Liver (tissue), 7 donors: ENCODE measurements at regions not wholly inside any gene's neighbourhood (a gene's known extent, or its start where the extent isn't known, plus 50 kb on each side); places are given as distances from the start of the nearest gene placed in this dataset.
"Not testable (repeated sequence)": the region's sequence is repeated elsewhere in the genome, so short reads cannot be mapped to it uniquely, and the experiment has no call there.

Source experiments
- DNase-seq: peaks from one replicate; pipeline ENCODE4 v3.0.0-alpha.2; 2017; ENCODE audit warnings: low spot score
- H3K27ac ChIP-seq, 2 donors: one replicate each; pipeline ENCODE4 v1.7.0; 2013; ENCODE audit warnings: inconsistent platforms in 2 of 2, low read length in 2 of 2, control low read depth in 1 of 2, low read depth in 1 of 2, mild to moderate bottlenecking in 1 of 2
- H3K27me3 ChIP-seq, 4 donors: one replicate each; pipeline versions ENCODE4 v1.6.1 to v1.7.0; 2013; ENCODE audit warnings: low read length in 3 of 4, inconsistent platforms in 1 of 4, mild to moderate bottlenecking in 1 of 4, moderate library complexity in 1 of 4; ENCODE audit not compliant: control insufficient read depth in 4 of 4, insufficient read depth in 4 of 4
- H3K36me3 ChIP-seq, 4 donors: one replicate each; pipeline versions ENCODE4 v1.6.1 to v1.7.0; 2013; ENCODE audit warnings: low read length in 3 of 4, mild to moderate bottlenecking in 3 of 4, low read depth in 1 of 4, moderate library complexity in 1 of 4; ENCODE audit not compliant: control insufficient read depth in 4 of 4, insufficient read depth in 3 of 4
- H3K4me1 ChIP-seq, 4 donors: one replicate each; pipeline versions ENCODE4 v1.6.1 to v1.7.0; 2013; ENCODE audit warnings: low read length in 3 of 4, mild to moderate bottlenecking in 3 of 4, moderate library complexity in 1 of 4; ENCODE audit not compliant: control insufficient read depth in 4 of 4, insufficient read depth in 4 of 4
- H3K4me3 ChIP-seq, 3 donors: one replicate each; pipeline versions ENCODE4 v1.6.1 to v1.7.0; 2013; ENCODE audit warnings: low read length in 3 of 3, control low read depth in 1 of 3, low read depth in 1 of 3, mild to moderate bottlenecking in 1 of 3
- H3K9ac ChIP-seq, 2 donors: one replicate each; pipeline ENCODE4 v1.7.0; 2013; ENCODE audit warnings: low read length in 2 of 2, mild to moderate bottlenecking in 2 of 2, moderate library complexity in 2 of 2, control low read depth in 1 of 2, low read depth in 1 of 2
- H3K9me3 ChIP-seq, 4 donors: one replicate each; pipeline versions ENCODE4 v1.6.1 to v1.7.0; 2013; ENCODE audit warnings: low read length in 3 of 4; ENCODE audit not compliant: control insufficient read depth in 4 of 4
- ATF3 ChIP-seq: IDR thresholded peaks from 2 replicates; pipeline ENCODE4 v1.6.1; 2016; ENCODE audit warnings: antibody characterized with exemption
- EGR1 ChIP-seq, 2 donors: IDR thresholded peaks; 2 replicates each; pipeline ENCODE4 v1.6.1; 2016 to 2018; ENCODE audit warnings: antibody characterized with exemption in 2 of 2, low read depth in 2 of 2
- FOXA1 ChIP-seq: IDR thresholded peaks from 2 replicates; pipeline ENCODE4 v1.6.1; 2016; ENCODE audit warnings: antibody characterized with exemption
- FOXA2 ChIP-seq: IDR thresholded peaks from 2 replicates; pipeline ENCODE4 v1.6.1; 2016; ENCODE audit warnings: antibody characterized with exemption
- HNF4A ChIP-seq, 2 donors: conservative IDR thresholded peaks; 2 replicates each; pipeline ENCODE4 v1.6.1; 2016; ENCODE audit warnings: antibody characterized with exemption in 2 of 2, mild to moderate bottlenecking in 2 of 2
- HNF4G ChIP-seq: IDR thresholded peaks from 2 replicates; pipeline ENCODE4 v1.6.1; 2016; ENCODE audit warnings: antibody characterized with exemption
- MAX ChIP-seq: IDR thresholded peaks from 2 replicates; pipeline ENCODE4 v1.6.1; 2016; ENCODE audit warnings: antibody characterized with exemption
- NR2F2 ChIP-seq: IDR thresholded peaks from 2 replicates; pipeline ENCODE4 v1.6.1; 2016; ENCODE audit warnings: antibody characterized with exemption
- RAD21 ChIP-seq, 2 donors: IDR thresholded peaks; 2 replicates each; pipeline ENCODE4 v1.6.1; 2016; ENCODE audit warnings: antibody characterized with exemption in 2 of 2, mild to moderate bottlenecking in 2 of 2
- REST ChIP-seq: IDR thresholded peaks from 2 replicates; pipeline ENCODE4 v1.6.1; 2016; ENCODE audit warnings: antibody characterized with exemption, mild to moderate bottlenecking
- RXRA ChIP-seq, 2 donors: IDR thresholded peaks; 2 replicates each; pipeline ENCODE4 v1.6.1; 2017 to 2018; ENCODE audit warnings: antibody characterized with exemption in 2 of 2, mild to moderate bottlenecking in 1 of 2
- SP1 ChIP-seq: IDR thresholded peaks from 2 replicates; pipeline ENCODE4 v1.6.1; 2018; ENCODE audit warnings: antibody characterized with exemption, mild to moderate bottlenecking
- TAF1 ChIP-seq: conservative IDR thresholded peaks from 2 replicates; pipeline ENCODE4 v1.6.1; 2016; ENCODE audit warnings: antibody characterized with exemption, mild to moderate bottlenecking
- YY1 ChIP-seq: IDR thresholded peaks from 2 replicates; pipeline ENCODE4 v1.6.1; 2016; ENCODE audit warnings: antibody characterized with exemption, mild to moderate bottlenecking
- ZBTB33 ChIP-seq: IDR thresholded peaks from 2 replicates; pipeline ENCODE4 v1.6.1; 2016; ENCODE audit warnings: antibody characterized with exemption
- WGBS: extraction: QIAGEN DNeasy Blood & Tissue Kit; methylation state at CpG from one replicate; pipeline ENCODE4 v1.1.7; 2013; 5-methylcytosine and 5-hydroxymethylcytosine counted together
- donor health status: healthy.
- donor health status: healthy.
- donor health status: healthy.
- donor health status: healthy.

GRCh38 chr7:104063797-104064196 is 74.3 kb upstream of the RELN start:
- not testable (repeated sequence) for H3K36me3 ChIP-seq

GRCh38 chr7:104061652-104062051 is 72.2 kb upstream of the RELN start:
- TF ChIP-seq HNF4G (no peak), HNF4A (conservative IDR thresholded peaks at IDR 0.05) (no peak), NR2F2 (no peak), YY1 (no peak), RAD21 (IDR thresholded peaks at IDR 0.05) (no peak), RXRA (IDR thresholded peaks at IDR 0.05) (no peak), FOXA2 (no peak), ZBTB33 (no peak), ATF3 (no peak), MAX (no peak), EGR1 (IDR thresholded peaks at IDR 0.05; ENCODE audit: low read depth in 2 of 2) (no peak), REST (no peak), SP1 (no peak), FOXA1 (no peak), TAF1 (no peak)
- Histone ChIP-seq H3K27ac (no peak overlapping the region), H3K4me3 (no peak overlapping the region)

More at GRCh38 chr7:104063797-104064196, 74.3 kb upstream of the RELN start:
- WGBS, result 93% methylated on average over 2 of the region's 2 CpGs
- not testable (repeated sequence) for H3K9ac ChIP-seq, H3K27me3 ChIP-seq, H3K4me3 ChIP-seq, H3K27ac ChIP-seq, DNase-seq, H3K4me1 ChIP-seq, H3K9me3 ChIP-seq

GRCh38 chr7:104059837-104060236 is 70.4 kb upstream of the RELN start:
- WGBS, result 77% methylated on average over 8 of the region's 8 CpGs
- H3K9me3 ChIP-seq, H3K4me1 ChIP-seq, H3K9ac ChIP-seq, H3K36me3 ChIP-seq, H3K27me3 ChIP-seq, H3K4me3 ChIP-seq, H3K27ac ChIP-seq, DNase-seq: not testable (repeated sequence)

More at GRCh38 chr7:104061652-104062051, 72.2 kb upstream of the RELN start:
- H3K27me3 ChIP-seq, result no peaks in the 10 kb centered on the region
- H3K4me1 ChIP-seq, result peaks cover 0 to 4% (median 0%) of the 10 kb centered on the region in 4 donors
- no peaks in the 10 kb centered on the region for H3K9me3 ChIP-seq
- H3K36me3 ChIP-seq, result no peaks in the 10 kb centered on the region
- DNase-seq, result no peak
- H3K9ac ChIP-seq, result no peak overlapping the region
